Suppressor macrophage treated with lipopolysaccharide for 1 hour (primary cell): ENCODE measurements at regions not wholly inside any gene's neighbourhood (a gene's known extent, or its start where the extent isn't known, plus 50 kb on each side); places are given as distances from the start of the nearest gene placed in this dataset.

Experiments
- DNase-seq, 3 donors: peaks; one replicate each; pipeline ENCODE4 v3.0.0-alpha.2; 2020 to 2022

- no peak for DNase-seq
Observed at GRCh38 chr5:114648940-114649339, 287.1 kb downstream of the KCNN2 start.

- no peak for DNase-seq
Observed at GRCh38 chr5:114644576-114644975, 282.7 kb downstream of the KCNN2 start.

- DNase-seq: no peak
Observed at GRCh38 chr5:114636271-114636670, 274.4 kb downstream of the KCNN2 start.

- no peak for DNase-seq
Observed at GRCh38 chr5:114634967-114635901, 273.4 kb downstream of the KCNN2 start.

- no peak for DNase-seq
Observed at GRCh38 chr5:114634517-114634916, 272.6 kb downstream of the KCNN2 start.

- no peak for DNase-seq
Observed at GRCh38 chr5:114612406-114612805, 250.5 kb downstream of the KCNN2 start.

- no peak for DNase-seq
Observed at GRCh38 chr5:114581136-114581535, 219.3 kb downstream of the KCNN2 start.

- no peak for DNase-seq
Observed at GRCh38 chr5:114565871-114566270, 204.0 kb downstream of the KCNN2 start.

GRCh38 chr5:114565139-114565538 lies 203.3 kb downstream of the KCNN2 start:
- no peak for DNase-seq

- no peak for DNase-seq
Observed at GRCh38 chr5:114561415-114561814, 199.5 kb downstream of the KCNN2 start.
